ENCODE measurements at regions not wholly inside any gene's neighbourhood (a gene's known extent, or its start where the extent isn't known, plus 50 kb on each side); places are given as distances from the start of the nearest gene placed in this dataset.

GRCh38 chrX:16312761-16313623, 145.7 kb downstream of the MAGEB17 start:
- ATAC-seq (ENCODE audit: low FRiP score) (no peak), DNase-seq (ENCODE audit: low spot score) (no peak)
- TF ChIP-seq, protein P1, sequence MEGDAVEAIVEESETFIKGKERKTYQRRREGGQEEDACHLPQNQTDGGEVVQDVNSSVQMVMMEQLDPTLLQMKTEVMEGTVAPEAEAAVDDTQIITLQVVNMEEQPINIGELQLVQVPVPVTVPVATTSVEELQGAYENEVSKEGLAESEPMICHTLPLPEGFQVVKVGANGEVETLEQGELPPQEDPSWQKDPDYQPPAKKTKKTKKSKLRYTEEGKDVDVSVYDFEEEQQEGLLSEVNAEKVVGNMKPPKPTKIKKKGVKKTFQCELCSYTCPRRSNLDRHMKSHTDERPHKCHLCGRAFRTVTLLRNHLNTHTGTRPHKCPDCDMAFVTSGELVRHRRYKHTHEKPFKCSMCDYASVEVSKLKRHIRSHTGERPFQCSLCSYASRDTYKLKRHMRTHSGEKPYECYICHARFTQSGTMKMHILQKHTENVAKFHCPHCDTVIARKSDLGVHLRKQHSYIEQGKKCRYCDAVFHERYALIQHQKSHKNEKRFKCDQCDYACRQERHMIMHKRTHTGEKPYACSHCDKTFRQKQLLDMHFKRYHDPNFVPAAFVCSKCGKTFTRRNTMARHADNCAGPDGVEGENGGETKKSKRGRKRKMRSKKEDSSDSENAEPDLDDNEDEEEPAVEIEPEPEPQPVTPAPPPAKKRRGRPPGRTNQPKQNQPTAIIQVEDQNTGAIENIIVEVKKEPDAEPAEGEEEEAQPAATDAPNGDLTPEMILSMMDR (IDR thresholded peaks at IDR 0.05) = no peak

DNA sequence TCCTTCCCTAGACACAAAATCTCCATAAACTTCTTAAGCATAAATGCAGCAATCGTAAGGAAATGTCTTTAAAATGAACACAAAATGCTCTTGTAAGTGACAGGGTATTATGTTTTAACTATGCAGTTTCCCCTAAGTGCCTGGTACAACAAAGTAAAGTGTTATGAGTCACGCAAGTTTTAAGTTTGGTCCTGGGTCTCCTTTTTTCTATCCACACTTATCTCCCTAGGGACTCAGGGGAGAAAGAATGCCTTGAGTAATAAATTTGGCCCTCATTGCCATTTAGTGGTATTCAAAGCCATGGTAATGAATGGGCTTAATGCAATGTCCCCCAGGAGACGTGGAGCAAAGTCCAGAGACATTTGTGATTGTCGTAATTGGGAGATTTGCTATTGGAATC, 149.1 kb downstream of the MAGEB17 start:
- TF ChIP-seq, protein P1 (IDR thresholded peaks at IDR 0.05) = no peak
- ATAC-seq (ENCODE audit: low FRiP score) = no peak
- DNase-seq (ENCODE audit: low spot score) = no peak

GRCh38 chrX:16319929-16320328, 152.6 kb downstream of the MAGEB17 start:
- TF ChIP-seq, protein P1 (IDR thresholded peaks at IDR 0.05) = no peak
- ATAC-seq (ENCODE audit: low FRiP score) (no peak), DNase-seq (ENCODE audit: low spot score) (no peak)

DNA sequence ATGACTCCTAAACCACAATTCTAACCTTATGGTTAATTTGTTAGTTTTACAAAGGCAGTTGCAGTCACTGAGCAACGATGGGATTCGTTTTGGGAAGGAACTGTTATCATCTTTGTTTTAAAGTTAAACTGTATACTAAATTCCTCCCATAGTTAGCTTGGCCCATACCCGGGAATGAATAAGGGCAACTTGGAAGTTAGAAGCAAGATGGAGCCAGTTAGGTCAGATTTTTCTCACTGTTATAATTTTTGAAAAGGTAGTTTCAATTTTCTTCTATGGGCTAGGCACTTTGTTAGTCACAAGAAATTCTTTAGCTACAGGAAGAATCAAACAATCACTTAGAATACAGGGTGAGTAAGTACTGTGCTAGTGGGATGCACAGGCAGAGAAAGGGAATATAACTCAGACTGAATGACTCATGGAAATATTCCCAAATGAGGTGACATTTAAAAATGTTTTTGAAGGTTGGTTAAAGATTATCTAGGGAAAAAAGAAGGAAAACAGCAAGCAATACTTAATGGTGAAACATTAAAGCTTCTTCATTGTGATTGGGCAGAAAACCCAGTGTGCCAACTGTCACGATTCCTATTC, 153.6 kb downstream of the MAGEB17 start:
- TF ChIP-seq, protein P1 (IDR thresholded peaks at IDR 0.05) = no peak
- ATAC-seq (ENCODE audit: low FRiP score) (no peak), DNase-seq (ENCODE audit: low spot score) (no peak)

- no peak for ATAC-seq (ENCODE audit: low FRiP score)
- TF ChIP-seq, protein P1 (IDR thresholded peaks at IDR 0.05) = no peak
- DNase-seq (ENCODE audit: low spot score) = no peak
These were observed 166.2 kb downstream of the MAGEB17 start for GRCh38 chrX:16333453-16333852.

DNA sequence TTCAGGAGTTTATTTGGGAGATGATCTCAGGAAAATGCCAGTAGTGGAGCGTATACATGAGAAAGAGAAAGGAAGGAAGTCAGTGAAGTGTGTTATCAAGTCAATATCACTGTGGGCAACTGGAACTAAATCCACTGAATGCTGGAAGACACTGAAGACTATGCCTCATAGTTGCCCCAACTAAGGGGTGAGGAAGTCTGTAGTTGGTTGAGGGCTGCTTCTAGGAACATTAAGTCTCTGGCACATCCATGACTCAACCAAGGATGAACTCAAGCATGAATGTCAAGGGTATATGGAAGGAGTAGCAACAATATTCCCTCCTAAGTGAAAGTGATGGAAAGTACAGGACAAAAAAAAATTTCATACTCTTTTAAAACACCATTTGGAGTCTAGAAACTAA, 167.9 kb downstream of the MAGEB17 start:
- ATAC-seq (ENCODE audit: low FRiP score) = no peak
- no peak for DNase-seq (ENCODE audit: low spot score)
- TF ChIP-seq, protein P1 (IDR thresholded peaks at IDR 0.05) = no peak

Measured in omental fat pad (tissue), 3 donors.